Activated T-cell treated with anti-CD3 and anti-CD28 coated beads for 1 hour (primary cell): ENCODE measurements at regions not wholly inside any gene's neighbourhood (a gene's known extent, or its start where the extent isn't known, plus 50 kb on each side); places are given as distances from the start of the nearest gene placed in this dataset.

Experiments used
- DNase-seq: peaks from one replicate; pipeline ENCODE4 v3.0.0-alpha.2; 2020; ENCODE audit warnings: low read depth

GRCh38 chr9:129236441-129237145 lies 58.5 kb upstream of the IER5L start:
- DNase-seq: no peak

GRCh38 chr9:129235931-129236331 lies 57.9 kb upstream of the IER5L start:
- peak; percentile 51 for DNase-seq

DNA sequence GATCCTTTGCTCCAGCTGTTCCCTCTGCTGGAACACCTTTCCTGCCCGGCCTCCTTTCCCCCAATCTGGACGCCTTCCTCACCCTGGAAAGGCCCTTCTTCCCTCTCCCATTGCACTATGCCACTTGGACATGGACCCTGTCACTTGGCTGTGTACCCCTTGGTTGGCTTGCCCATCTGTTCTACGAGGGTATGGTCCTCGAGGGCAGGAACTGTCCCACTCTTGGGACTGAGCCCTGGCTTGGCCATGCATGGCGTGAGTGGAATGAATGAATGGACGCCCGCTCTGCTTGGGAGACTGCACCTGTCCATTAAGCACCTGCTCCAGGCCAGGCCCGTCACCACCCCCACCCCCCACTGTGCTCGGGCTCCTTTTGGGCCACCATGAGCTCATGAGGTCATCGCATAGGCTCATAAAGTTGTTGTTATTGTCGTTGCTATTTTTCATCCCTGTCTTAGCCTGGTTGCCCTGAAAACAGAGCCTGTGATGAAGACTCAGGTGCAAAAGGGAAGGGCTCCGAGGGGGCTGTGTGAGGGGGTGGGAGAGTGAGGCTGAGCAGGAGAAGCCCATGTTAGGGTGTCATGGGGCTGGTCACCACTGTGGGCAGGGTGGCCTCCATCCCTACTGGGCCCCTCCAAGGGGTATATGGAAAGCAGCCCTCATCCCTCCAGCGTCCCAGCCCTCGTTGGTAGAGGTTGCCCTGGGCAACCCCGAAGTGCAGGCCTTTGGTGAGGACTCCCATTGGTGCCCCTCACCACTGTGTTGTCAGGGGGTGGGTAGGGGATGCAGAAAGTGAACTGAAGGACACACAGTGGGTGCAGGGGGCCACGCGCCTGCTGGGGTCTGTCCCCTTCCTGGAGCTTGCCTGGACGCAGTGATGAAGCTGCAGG lies 57.2 kb upstream of the IER5L start:
- DNase-seq: no peak

GRCh38 chr9:129234491-129234890 lies 56.4 kb upstream of the IER5L start:
- no peak for DNase-seq

- DNase-seq: no peak
Observed at GRCh38 chr9:129232839-129233591, 55.0 kb upstream of the IER5L start.

- no peak for DNase-seq
Observed at GRCh38 chr9:129231759-129232158, 53.7 kb upstream of the IER5L start.

- no peak for DNase-seq
Observed at GRCh38 chr9:129231022-129231739, 53.1 kb upstream of the IER5L start.

DNA sequence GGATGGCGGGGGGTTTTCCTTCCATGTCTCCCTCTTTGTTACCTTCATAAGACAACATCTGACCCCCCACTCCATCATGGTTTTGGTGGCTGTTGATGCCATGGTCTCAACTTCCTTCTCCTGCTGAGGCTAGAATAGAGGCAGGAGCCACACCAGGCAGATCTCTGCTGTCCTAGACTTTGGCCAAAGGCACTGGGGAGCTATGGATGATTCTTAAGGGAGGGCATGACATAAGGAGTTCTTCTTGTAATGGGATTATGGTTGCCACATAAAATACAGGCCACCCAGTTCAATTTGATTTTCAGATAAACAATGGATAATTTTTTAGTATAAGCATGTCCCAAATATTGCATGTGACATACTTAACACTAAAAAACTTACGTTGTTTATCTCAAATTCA lies 52.2 kb upstream of the IER5L start:
- no peak for DNase-seq
